ENCODE measurements at regions not wholly inside any gene's neighbourhood (a gene's known extent, or its start where the extent isn't known, plus 50 kb on each side); places are given as distances from the start of the nearest gene placed in this dataset.

DNA sequence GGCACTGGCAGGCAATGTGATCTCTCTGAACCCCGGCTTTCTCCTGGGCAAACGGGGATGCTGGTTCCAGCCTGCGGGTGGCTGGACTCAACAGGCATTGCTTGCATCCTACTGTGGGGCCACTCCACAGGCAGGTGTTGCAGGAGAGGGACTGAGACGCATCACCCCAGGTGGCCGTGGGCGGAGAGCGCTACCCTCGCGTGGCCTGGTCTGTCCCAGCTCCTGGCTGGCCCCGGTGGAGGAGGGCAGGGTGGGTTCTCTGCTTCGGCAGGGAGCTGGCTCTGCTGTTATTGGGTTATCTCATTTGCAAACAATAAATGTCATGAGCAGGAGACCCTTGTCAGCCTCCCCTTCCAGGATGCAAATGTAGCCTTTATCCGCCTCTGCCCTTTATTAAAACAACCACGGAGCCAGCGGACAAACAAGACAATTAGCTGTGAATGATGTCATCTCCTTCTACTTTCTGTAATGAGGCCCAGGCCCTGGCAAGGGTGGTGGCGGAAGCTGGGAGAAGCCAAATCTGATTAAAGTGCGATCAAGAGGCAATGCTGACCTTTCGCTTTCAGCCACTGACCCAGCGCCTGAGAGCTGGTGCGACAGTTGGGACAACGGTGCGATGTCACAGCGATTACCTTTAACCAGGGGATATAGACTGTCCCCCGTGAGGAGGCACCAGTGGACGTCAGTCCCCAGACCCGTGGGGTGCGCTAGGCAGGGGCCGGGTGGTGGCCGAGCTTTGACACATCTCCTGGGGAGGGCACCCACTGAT is 161.8 kb downstream of the KIF26A start:
- no peaks in the 10 kb centered on the region for H3K4me1 ChIP-seq (ENCODE audit: control insufficient read depth in 2 of 2, insufficient read depth in 2 of 2, low read length in 2 of 2)
- DNase-seq (ENCODE audit: low read depth in 6 of 9, low spot score in 9 of 9), result no peak
- no peaks in the 10 kb centered on the region for H3K27me3 ChIP-seq (ENCODE audit: control insufficient read depth in 2 of 2, insufficient read depth in 1 of 2, low read length in 1 of 2)
- H3K4me3 ChIP-seq (ENCODE audit: low read length in 2 of 2), result no peak overlapping the region
- H3K36me3 ChIP-seq (ENCODE audit: control insufficient read depth in 2 of 2, insufficient read depth in 2 of 2, low read length in 1 of 2), result no peaks in the 10 kb centered on the region
- no peak overlapping the region for H3K27ac ChIP-seq (ENCODE audit: low read depth in 1 of 2, low read length in 1 of 2)
- WGBS, result 80% methylated on average over 28 of the region's 28 CpGs
- peaks cover 0 to 37% of the 10 kb centered on the region in 2 donors for H3K9me3 ChIP-seq (ENCODE audit: control insufficient read depth in 2 of 2, insufficient read depth in 1 of 2, low read length in 1 of 2)

GRCh38 chr14:104301731-104302460 is 163.5 kb downstream of the KIF26A start:
- no peaks in the 10 kb centered on the region for H3K36me3 ChIP-seq (ENCODE audit: control insufficient read depth in 2 of 2, insufficient read depth in 2 of 2, low read length in 1 of 2)
- H3K27me3 ChIP-seq (ENCODE audit: control insufficient read depth in 2 of 2, insufficient read depth in 1 of 2, low read length in 1 of 2), result no peaks in the 10 kb centered on the region
- no peak for DNase-seq (ENCODE audit: low read depth in 6 of 9, low spot score in 9 of 9)
- H3K9me3 ChIP-seq (ENCODE audit: control insufficient read depth in 2 of 2, insufficient read depth in 1 of 2, low read length in 1 of 2), result peaks cover 0 to 48% of the 10 kb centered on the region in 2 donors
- no peak overlapping the region for H3K4me3 ChIP-seq (ENCODE audit: low read length in 2 of 2)
- no peaks in the 10 kb centered on the region for H3K4me1 ChIP-seq (ENCODE audit: control insufficient read depth in 2 of 2, insufficient read depth in 2 of 2, low read length in 2 of 2)
- WGBS, result 87% methylated on average over 29 of the region's 29 CpGs
- no peak overlapping the region for H3K27ac ChIP-seq (ENCODE audit: low read depth in 1 of 2, low read length in 1 of 2)

GRCh38 chr14:104302794-104303405 is 164.5 kb downstream of the KIF26A start:
- WGBS, result 90% methylated on average over 16 of the region's 16 CpGs
- no peak overlapping the region for H3K27ac ChIP-seq (ENCODE audit: low read depth in 1 of 2, low read length in 1 of 2)
- no peaks in the 10 kb centered on the region for H3K27me3 ChIP-seq (ENCODE audit: control insufficient read depth in 2 of 2, insufficient read depth in 1 of 2, low read length in 1 of 2)
- no peak overlapping the region for H3K4me3 ChIP-seq (ENCODE audit: low read length in 2 of 2)
- no peak for DNase-seq (ENCODE audit: low read depth in 6 of 9, low spot score in 9 of 9)
- H3K4me1 ChIP-seq (ENCODE audit: control insufficient read depth in 2 of 2, insufficient read depth in 2 of 2, low read length in 2 of 2), result no peaks in the 10 kb centered on the region
- H3K9me3 ChIP-seq (ENCODE audit: control insufficient read depth in 2 of 2, insufficient read depth in 1 of 2, low read length in 1 of 2), result peaks cover 0 to 58% of the 10 kb centered on the region in 2 donors
- no peaks in the 10 kb centered on the region for H3K36me3 ChIP-seq (ENCODE audit: control insufficient read depth in 2 of 2, insufficient read depth in 2 of 2, low read length in 1 of 2)

DNA sequence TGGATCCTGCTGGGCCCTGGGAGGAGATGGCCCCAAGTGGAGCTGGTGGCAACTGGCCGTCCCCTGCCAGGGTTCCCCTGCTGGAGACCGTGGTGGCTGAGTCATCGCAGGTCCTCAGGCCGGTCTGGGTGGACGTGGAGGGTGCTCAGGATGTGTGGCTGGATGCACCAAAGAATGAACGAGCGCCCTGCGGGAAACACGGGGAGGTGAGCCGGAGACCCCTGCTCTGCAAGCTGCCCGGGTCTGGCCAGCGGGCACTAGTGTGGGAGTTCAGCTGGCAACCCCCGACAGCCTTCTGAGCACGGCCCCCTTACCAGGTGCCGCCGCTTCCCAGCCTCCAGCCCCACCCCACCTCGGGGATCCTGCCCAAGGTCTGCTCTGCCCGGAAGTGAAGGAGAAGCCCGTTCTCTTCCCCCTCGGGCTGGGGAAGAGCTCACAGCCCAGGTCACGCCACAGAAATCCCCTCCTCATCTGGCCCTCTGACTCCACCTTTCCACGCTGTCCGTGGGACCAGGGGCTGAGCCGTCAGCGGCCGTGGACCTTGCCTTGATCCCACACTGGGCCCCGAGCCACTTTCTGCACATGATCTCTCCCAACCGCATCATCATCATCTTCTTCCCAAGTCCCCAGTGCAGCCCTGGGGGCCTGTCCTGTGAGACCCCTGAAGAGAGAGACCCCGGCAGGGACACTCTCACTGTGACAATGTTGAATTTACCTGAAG is 165.5 kb downstream of the KIF26A start:
- H3K4me1 ChIP-seq (ENCODE audit: control insufficient read depth in 2 of 2, insufficient read depth in 2 of 2, low read length in 2 of 2), result no peaks in the 10 kb centered on the region
- H3K27me3 ChIP-seq (ENCODE audit: control insufficient read depth in 2 of 2, insufficient read depth in 1 of 2, low read length in 1 of 2), result no peaks in the 10 kb centered on the region
- no peak overlapping the region for H3K27ac ChIP-seq (ENCODE audit: low read depth in 1 of 2, low read length in 1 of 2)
- 93% methylated on average over 29 of the region's 29 CpGs for WGBS
- peaks cover 0 to 63% of the 10 kb centered on the region in 2 donors for H3K9me3 ChIP-seq (ENCODE audit: control insufficient read depth in 2 of 2, insufficient read depth in 1 of 2, low read length in 1 of 2)
- DNase-seq (ENCODE audit: low read depth in 6 of 9, low spot score in 9 of 9), result no peak
- no peak overlapping the region for H3K4me3 ChIP-seq (ENCODE audit: low read length in 2 of 2)
- no peaks in the 10 kb centered on the region for H3K36me3 ChIP-seq (ENCODE audit: control insufficient read depth in 2 of 2, insufficient read depth in 2 of 2, low read length in 1 of 2)

DNA sequence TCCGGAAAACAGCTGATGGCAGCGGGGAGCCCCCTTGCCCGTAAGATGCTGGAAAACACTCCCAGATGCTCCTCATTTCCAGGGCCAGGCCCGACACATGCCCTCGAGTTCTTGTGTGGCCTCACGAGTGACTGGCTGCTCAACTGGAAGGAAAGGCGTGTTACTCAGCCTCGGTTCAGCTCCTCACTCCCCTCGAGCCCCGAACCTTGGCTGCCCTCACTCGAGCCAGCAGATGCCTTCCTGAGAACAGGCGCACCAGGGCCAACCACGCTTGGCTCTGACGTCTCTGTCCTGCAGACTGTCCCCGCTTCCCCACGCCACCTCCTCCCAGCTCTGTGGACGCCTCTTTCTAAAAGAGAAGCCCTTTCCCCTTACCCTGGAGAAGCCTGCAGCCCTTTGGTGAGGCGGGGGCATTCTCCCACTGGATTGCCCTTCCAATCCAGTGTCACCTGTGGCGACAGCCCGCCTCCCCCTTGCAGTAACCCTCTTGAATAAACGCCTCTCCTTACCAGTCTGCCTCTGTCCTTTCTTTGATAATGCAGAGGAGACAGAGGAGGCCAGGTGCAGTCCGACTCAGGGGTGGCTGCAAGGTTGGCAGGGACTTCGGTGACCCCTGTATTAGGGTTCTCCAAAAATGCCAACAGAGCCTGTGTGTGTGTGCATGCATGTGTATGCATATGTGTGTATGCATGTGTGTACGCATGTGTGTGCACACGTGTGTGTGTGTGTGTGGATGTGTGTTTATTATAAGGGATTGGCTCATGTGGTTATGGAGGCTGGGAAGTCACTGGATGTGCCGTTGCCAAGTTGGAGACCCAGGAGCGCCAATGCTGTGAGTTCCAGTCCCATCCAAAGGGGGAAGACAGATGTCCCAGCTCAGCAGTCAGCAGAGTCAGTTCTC is 166.3 kb downstream of the KIF26A start:
- Histone ChIP-seq H3K4me3 (ENCODE audit: low read length in 2 of 2) (no peak overlapping the region), H3K4me1 (ENCODE audit: control insufficient read depth in 2 of 2, insufficient read depth in 2 of 2, low read length in 2 of 2) (no peaks in the 10 kb centered on the region), H3K9me3 (ENCODE audit: control insufficient read depth in 2 of 2, insufficient read depth in 1 of 2, low read length in 1 of 2) (peaks cover 0 to 66% of the 10 kb centered on the region in 2 donors), H3K27ac (ENCODE audit: low read depth in 1 of 2, low read length in 1 of 2) (no peak overlapping the region), H3K27me3 (ENCODE audit: control insufficient read depth in 2 of 2, insufficient read depth in 1 of 2, low read length in 1 of 2) (no peaks in the 10 kb centered on the region), H3K36me3 (ENCODE audit: control insufficient read depth in 2 of 2, insufficient read depth in 2 of 2, low read length in 1 of 2) (no peaks in the 10 kb centered on the region)
- WGBS, result 85% methylated on average over 27 of the region's 27 CpGs
- DNase-seq (ENCODE audit: low read depth in 6 of 9, low spot score in 9 of 9), result no peak

- no peak for DNase-seq (ENCODE audit: low read depth in 6 of 9, low spot score in 9 of 9)
- H3K4me1 ChIP-seq (ENCODE audit: control insufficient read depth in 2 of 2, insufficient read depth in 2 of 2, low read length in 2 of 2), result no peaks in the 10 kb centered on the region
- H3K27me3 ChIP-seq (ENCODE audit: control insufficient read depth in 2 of 2, insufficient read depth in 1 of 2, low read length in 1 of 2), result no peaks in the 10 kb centered on the region
- 85% methylated on average over 29 of the region's 29 CpGs for WGBS
- peaks cover 0 to 62% of the 10 kb centered on the region in 2 donors for H3K9me3 ChIP-seq (ENCODE audit: control insufficient read depth in 2 of 2, insufficient read depth in 1 of 2, low read length in 1 of 2)
- no peak overlapping the region for H3K27ac ChIP-seq (ENCODE audit: low read depth in 1 of 2, low read length in 1 of 2)
- H3K4me3 ChIP-seq (ENCODE audit: low read length in 2 of 2), result no peak overlapping the region
- no peaks in the 10 kb centered on the region for H3K36me3 ChIP-seq (ENCODE audit: control insufficient read depth in 2 of 2, insufficient read depth in 2 of 2, low read length in 1 of 2)
Observed at GRCh38 chr14:104305511-104306449, 167.4 kb downstream of the KIF26A start.

DNA sequence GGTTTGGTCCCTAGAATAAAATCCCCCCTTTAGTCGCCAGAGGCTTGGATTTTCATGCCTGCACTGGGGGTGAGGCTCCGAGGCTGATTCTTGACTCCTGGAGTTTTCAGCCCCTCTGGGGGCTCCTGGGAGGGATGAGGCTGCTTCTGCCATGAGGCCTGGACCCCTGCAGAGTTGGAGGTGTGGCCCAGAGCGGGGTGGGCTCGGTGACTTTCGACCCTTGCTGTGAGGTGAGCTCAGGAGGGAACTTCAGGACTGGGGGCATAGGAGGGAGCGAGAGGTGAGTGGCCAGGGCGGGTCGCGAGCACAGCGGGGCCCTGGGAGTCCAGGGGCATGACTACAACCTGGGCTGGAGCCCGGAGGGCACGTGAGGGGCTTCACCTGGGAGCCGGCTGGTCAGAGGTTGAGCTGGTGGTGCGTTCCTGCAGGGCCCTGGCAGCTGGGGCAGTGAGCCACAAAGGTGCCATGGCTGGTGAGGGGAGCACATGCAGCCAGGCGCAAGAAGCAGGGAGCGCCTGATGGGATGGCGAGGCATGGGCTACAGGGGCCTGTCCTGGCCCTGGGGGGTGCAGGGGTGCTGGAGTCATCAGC is 168.2 kb downstream of the KIF26A start:
- DNase-seq (ENCODE audit: low read depth in 6 of 9, low spot score in 9 of 9), result no peak
- 80% methylated on average over 17 of the region's 17 CpGs for WGBS
- H3K27ac ChIP-seq (ENCODE audit: low read depth in 1 of 2, low read length in 1 of 2), result no peak overlapping the region
- peaks cover 0 to 55% of the 10 kb centered on the region in 2 donors for H3K9me3 ChIP-seq (ENCODE audit: control insufficient read depth in 2 of 2, insufficient read depth in 1 of 2, low read length in 1 of 2)
- H3K27me3 ChIP-seq (ENCODE audit: control insufficient read depth in 2 of 2, insufficient read depth in 1 of 2, low read length in 1 of 2), result no peaks in the 10 kb centered on the region
- H3K4me3 ChIP-seq (ENCODE audit: low read length in 2 of 2), result no peak overlapping the region
- H3K4me1 ChIP-seq (ENCODE audit: control insufficient read depth in 2 of 2, insufficient read depth in 2 of 2, low read length in 2 of 2), result no peaks in the 10 kb centered on the region
- no peaks in the 10 kb centered on the region for H3K36me3 ChIP-seq (ENCODE audit: control insufficient read depth in 2 of 2, insufficient read depth in 2 of 2, low read length in 1 of 2)
